ENCODE measurements at regions not wholly inside any gene's neighbourhood (a gene's known extent, or its start where the extent isn't known, plus 50 kb on each side); places are given as distances from the start of the nearest gene placed in this dataset.

GRCh38 chr2:362924-363323 is 75.0 kb upstream of the ALKAL2 start:
- no peak for TF ChIP-seq CHD1 (IDR thresholded peaks at IDR 0.05; ENCODE audit: low read depth, low read length)
- TF ChIP-seq ATF2 (IDR thresholded peaks at IDR 0.05; ENCODE audit: low read length) = no peak
- TF ChIP-seq EZH2 (IDR thresholded peaks at IDR 0.05; ENCODE audit: low read depth, low read length, severe bottlenecking) = no peak
- no peak for TF ChIP-seq TAF1 (IDR thresholded peaks at IDR 0.05; ENCODE audit: low read depth, low read length)
- no peak for TF ChIP-seq RNF2 (IDR thresholded peaks at IDR 0.05; ENCODE audit: borderline replicate concordance, low read depth, low read length, missing control alignments, poor library complexity, severe bottlenecking)
- TF ChIP-seq CTCF (IDR thresholded peaks at IDR 0.05; ENCODE audit: control extremely low read depth in 1 of 3, insufficient read depth in 1 of 3, low read depth in 1 of 3, low read length in 3 of 3) = no peak
- TF ChIP-seq CREB1 (IDR thresholded peaks at IDR 0.05) = no peak
